CD4-positive, alpha-beta T cell (primary cell): ENCODE measurements at regions not wholly inside any gene's neighbourhood (a gene's known extent, or its start where the extent isn't known, plus 50 kb on each side); places are given as distances from the start of the nearest gene placed in this dataset.

Source experiments
- ATAC-seq: fragments of 200-7000 bp; cut with Tn5 transposase; one replicate; pipeline ENCODE4 v1.10.0; 2022; ENCODE audit warnings: mild to moderate bottlenecking; ENCODE audit not compliant: poor library complexity
- CTCF ChIA-PET: fragments of 350-600 bp; sonication (Branson Sonifier 250); formaldehyde crosslinking; loops from one replicate; lab custom pipeline; 2021; ENCODE audit warnings: antibody characterized with exemption, inconsistent platforms; lab: Charles Lee
- POLR2A ChIA-PET: fragments of 350-600 bp; sonication (Branson Sonifier 250); formaldehyde crosslinking; loops from one replicate; lab custom pipeline; 2021; ENCODE audit warnings: antibody characterized with exemption, inconsistent platforms; lab: Charles Lee
- DNase-seq, 14 experiments: peaks; one replicate each; pipeline ENCODE4 v3.0.0-alpha.2; 2013 to 2020; ENCODE audit warnings: mixed read lengths in 2 of 14
- H3K27ac ChIP-seq, 2 donors: one replicate each; pipeline versions ENCODE4 v1.5.1 to v1.7.0; 2013; ENCODE audit warnings: low read length in 2 of 2, low read depth in 1 of 2, mild to moderate bottlenecking in 1 of 2
- H3K27me3 ChIP-seq, 2 experiments: 1 replicate in 1 of 2; 2 replicates in 1 of 2; pipeline versions ENCODE4 v1.6.1 to v1.7.0; 2013; ENCODE audit warnings: low read length in 2 of 2, control low read depth in 1 of 2, mild to moderate bottlenecking in 1 of 2, moderate library complexity in 1 of 2; ENCODE audit not compliant: insufficient read depth in 2 of 2, control insufficient read depth in 1 of 2
- H3K36me3 ChIP-seq: one replicate; pipeline ENCODE4 v1.6.1; 2013; ENCODE audit warnings: low read length, control low read depth; ENCODE audit not compliant: insufficient read depth
- H3K4me1 ChIP-seq: one replicate; pipeline ENCODE4 v1.6.1; 2013; ENCODE audit warnings: low read length, control low read depth; ENCODE audit not compliant: insufficient read depth
- H3K4me3 ChIP-seq: one replicate; pipeline ENCODE4 v1.5.1; 2013; ENCODE audit warnings: mild to moderate bottlenecking, low read length, moderate library complexity
- H3K9me3 ChIP-seq, 2 experiments: 1 replicate in 1 of 2; 2 replicates in 1 of 2; pipeline versions ENCODE4 v1.6.1 to v1.7.0; 2013; ENCODE audit warnings: low read length in 2 of 2, mild to moderate bottlenecking in 2 of 2, control low read depth in 1 of 2, moderate library complexity in 1 of 2; ENCODE audit not compliant: control insufficient read depth in 1 of 2, insufficient read depth in 1 of 2
- H3K27ac Mint-ChIP-seq: one replicate; pipeline ENCODE4 v1.8.0; 2020; ENCODE audit warnings: mixed read lengths
- H3K27me3 Mint-ChIP-seq: one replicate; pipeline ENCODE4 v1.8.0; 2021; ENCODE audit warnings: mixed read lengths
- H3K36me3 Mint-ChIP-seq: one replicate; pipeline ENCODE4 v1.8.0; 2021; ENCODE audit warnings: low read depth, mixed read lengths
- H3K4me1 Mint-ChIP-seq: one replicate; pipeline ENCODE4 v1.8.0; 2021; ENCODE audit warnings: low read depth, mixed read lengths
- H3K4me3 Mint-ChIP-seq: one replicate; pipeline ENCODE4 v1.8.0; 2020; ENCODE audit warnings: mild to moderate bottlenecking, mixed read lengths
- H3K9me3 Mint-ChIP-seq: one replicate; pipeline ENCODE4 v1.8.0; 2020; ENCODE audit warnings: mixed read lengths
- CTCF ChIP-seq: fragments of 200-600 bp; IDR thresholded peaks from one replicate; pipeline ENCODE4 v1.8.0; 2022; ENCODE audit warnings: antibody characterized with exemption, mild to moderate bottlenecking
- intact Hi-C, 2 experiments: fragments of 100-400 bp; cut with DNase I in 1 of 2; cut with micrococcal nuclease in 1 of 2; formaldehyde crosslinking; loops; one replicate each; pipeline versions ENCODE4 v1.15.1 to v1.9.0; 2023 to 2025; cut with DNase I, micrococcal nuclease

DNA sequence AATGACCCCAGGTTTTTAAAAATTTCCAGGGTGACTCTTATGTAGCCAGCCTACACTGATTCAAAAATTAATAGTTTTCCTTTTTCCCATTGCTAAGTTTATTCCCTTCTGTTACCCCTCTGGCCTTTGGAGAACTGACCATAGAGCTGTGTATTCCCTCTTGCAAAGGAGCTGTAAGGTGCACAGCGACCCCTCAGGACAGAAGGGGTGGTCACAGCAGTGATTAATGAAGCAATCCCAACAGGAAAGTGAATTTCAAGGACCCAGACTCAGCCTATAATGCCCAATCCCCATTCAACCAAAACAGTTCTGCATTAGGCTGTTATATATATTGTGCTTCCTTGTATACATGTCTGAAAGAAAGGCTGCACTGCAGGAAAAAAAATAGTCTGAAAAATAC is 147.1 kb downstream of the WT1 start:
- Histone ChIP-seq H3K36me3 (no peaks in the 10 kb centered on the region), H3K9me3 (no peaks in the 10 kb centered on the region), H3K4me1 (no peaks in the 10 kb centered on the region), H3K27me3 (peaks cover 3 to 7% of the 10 kb centered on the region in 2 experiments), H3K4me3 (no peak overlapping the region), H3K27ac (no peak overlapping the region)
- H3K4me1 Mint-ChIP-seq, result no peaks in the 10 kb centered on the region
- intact Hi-C loops, result no loop called here
- ATAC-seq, result no peak
- DNase-seq, result no peak
- CTCF ChIA-PET, result no interaction called here
- no peaks in the 10 kb centered on the region for H3K36me3 Mint-ChIP-seq
- no peak overlapping the region for H3K4me3 Mint-ChIP-seq
- TF ChIP-seq CTCF, result no peak
- POLR2A ChIA-PET, result no interaction called here
- peaks cover 48% of the 10 kb centered on the region for H3K27me3 Mint-ChIP-seq
- peaks cover 9% of the 10 kb centered on the region for H3K9me3 Mint-ChIP-seq
- no peak overlapping the region for H3K27ac Mint-ChIP-seq

GRCh38 chr11:32289701-32290100 is 145.6 kb downstream of the WT1 start:
- no peak for TF ChIP-seq CTCF
- Mint-ChIP-seq H3K4me3 (no peak overlapping the region), H3K27me3 (peaks cover 39% of the 10 kb centered on the region), H3K27ac (no peak overlapping the region), H3K9me3 (peaks cover 9% of the 10 kb centered on the region), H3K36me3 (no peaks in the 10 kb centered on the region), H3K4me1 (no peaks in the 10 kb centered on the region)
- Histone ChIP-seq H3K27me3 (peaks cover 3 to 7% of the 10 kb centered on the region in 2 experiments), H3K9me3 (no peaks in the 10 kb centered on the region), H3K4me3 (no peak overlapping the region), H3K36me3 (no peaks in the 10 kb centered on the region), H3K27ac (no peak overlapping the region), H3K4me1 (no peaks in the 10 kb centered on the region)
- ATAC-seq, result no peak
- DNase-seq, result no peak
- CTCF ChIA-PET, result no interaction called here
- POLR2A ChIA-PET, result no interaction called here
- intact Hi-C loops, result no loop called here

DNA sequence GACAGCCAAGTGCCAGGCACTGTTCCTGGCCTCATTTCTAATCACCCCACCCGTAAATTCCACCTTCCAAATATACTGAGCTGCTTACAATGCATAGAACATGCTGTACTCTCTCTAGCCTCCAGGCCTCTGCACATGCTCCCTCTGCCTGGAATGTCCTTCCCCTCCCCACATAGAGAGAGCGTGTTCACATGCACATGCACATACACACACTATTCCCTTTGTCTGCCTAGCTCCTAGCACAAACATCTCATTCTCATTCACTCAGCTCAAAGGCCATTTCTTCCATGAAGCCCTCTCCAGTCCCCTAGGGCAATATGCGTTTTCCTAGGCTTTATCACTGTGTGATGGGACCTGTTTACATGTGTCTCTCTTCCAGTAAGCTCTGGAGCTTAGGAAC is 144.6 kb downstream of the WT1 start:
- CTCF ChIA-PET, result no interaction called here
- DNase-seq (no peak), ATAC-seq (no peak)
- POLR2A ChIA-PET, result no interaction called here
- Histone ChIP-seq H3K4me1 (no peaks in the 10 kb centered on the region), H3K9me3 (no peaks in the 10 kb centered on the region), H3K4me3 (no peak overlapping the region), H3K27me3 (peaks cover 3 to 7% of the 10 kb centered on the region in 2 experiments), H3K36me3 (no peaks in the 10 kb centered on the region), H3K27ac (no peak overlapping the region)
- TF ChIP-seq CTCF, result no peak
- Mint-ChIP-seq H3K27ac (no peak overlapping the region), H3K27me3 (peaks cover 32% of the 10 kb centered on the region), H3K9me3 (peaks cover 1% of the 10 kb centered on the region), H3K4me1 (no peaks in the 10 kb centered on the region), H3K4me3 (no peak overlapping the region), H3K36me3 (no peaks in the 10 kb centered on the region)
- intact Hi-C loops, result no loop called here
